ENCODE measurements at regions not wholly inside any gene's neighbourhood (a gene's known extent, or its start where the extent isn't known, plus 50 kb on each side); places are given as distances from the start of the nearest gene placed in this dataset.

DNA sequence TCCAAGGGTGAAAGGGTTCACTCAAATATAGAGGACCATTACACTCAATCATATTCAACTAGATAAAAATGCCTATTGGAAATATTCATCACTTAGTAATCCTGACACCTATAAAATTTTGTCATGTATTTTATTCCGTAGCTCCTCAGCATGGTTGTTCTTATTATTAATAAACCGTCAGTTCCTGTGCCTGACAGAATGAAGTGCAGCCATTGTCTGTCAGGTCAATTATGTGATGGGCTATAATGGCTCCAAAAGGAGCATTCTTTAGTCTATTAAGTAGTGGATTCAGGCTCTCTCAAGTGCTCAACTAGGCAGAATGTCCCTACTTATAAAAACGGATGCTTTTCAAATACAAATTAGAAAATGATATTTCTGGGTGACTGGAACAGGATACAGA lies 916.1 kb upstream of the ANO3 start:
- TF ChIP-seq CTCF (conservative IDR thresholded peaks at IDR 0.05 in 1 of 2, IDR thresholded peaks at IDR 0.05 in 1 of 2; ENCODE audit: low read depth in 1 of 2, low read length in 2 of 2) = no peak
- no peak for TF ChIP-seq EZH2 (IDR thresholded peaks at IDR 0.05; ENCODE audit: low read length, missing control alignments)

Data from fibroblast of lung (primary cell).